Suprapubic skin (tissue), 4 donors: ENCODE measurements at regions not wholly inside any gene's neighbourhood (a gene's known extent, or its start where the extent isn't known, plus 50 kb on each side); places are given as distances from the start of the nearest gene placed in this dataset.
"Not testable (repeated sequence)": the region's sequence is repeated elsewhere in the genome, so short reads cannot be mapped to it uniquely, and the experiment has no call there.

Source experiments
- DNase-seq, 2 donors: peaks; one replicate each; pipeline ENCODE4 v3.0.0-alpha.2; 2019; ENCODE audit warnings: low spot score in 2 of 2
- H3K27ac ChIP-seq: fragments of 200-600 bp; sonication (generic); one replicate; pipeline ENCODE4 v1.5.1; 2019
- H3K27me3 ChIP-seq: fragments of 200-600 bp; sonication (generic); one replicate; pipeline ENCODE4 v1.5.1; 2019
- H3K36me3 ChIP-seq: fragments of 200-600 bp; sonication (generic); one replicate; pipeline ENCODE4 v1.5.1; 2019
- H3K4me1 ChIP-seq: fragments of 200-600 bp; sonication (generic); one replicate; pipeline ENCODE4 v1.5.1; 2019
- H3K4me3 ChIP-seq: fragments of 200-600 bp; sonication (generic); one replicate; pipeline ENCODE4 v1.5.1; 2019; ENCODE audit warnings: mild to moderate bottlenecking
- H3K9me3 ChIP-seq: fragments of 200-600 bp; sonication (generic); one replicate; pipeline ENCODE4 v1.5.1; 2019
- CTCF ChIP-seq, 2 donors: fragments of 200-600 bp in 1 of 2; fragments of 450-650 bp in 1 of 2; sonication (generic) in 1 of 2; IDR thresholded peaks; one replicate each; pipeline ENCODE4 v1.5.1; 2016 to 2019; ENCODE audit warnings: antibody characterized with exemption in 2 of 2, mild to moderate bottlenecking in 1 of 2, moderate library complexity in 1 of 2
- EP300 ChIP-seq: sonication (generic); formaldehyde crosslinking; IDR thresholded peaks from one replicate; pipeline ENCODE4 v1.6.1; 2017; ENCODE audit warnings: antibody characterized with exemption
- POLR2A ChIP-seq, 2 donors: fragments of 450-650 bp; IDR thresholded peaks; one replicate each; pipeline ENCODE4 v1.6.1; 2017; ENCODE audit warnings: antibody characterized with exemption in 2 of 2, mild to moderate bottlenecking in 2 of 2, moderate library complexity in 2 of 2
- POLR2AphosphoS5 ChIP-seq, 3 donors: sonication (generic); formaldehyde crosslinking; IDR thresholded peaks; one replicate each; pipeline ENCODE4 v1.6.1; 2017; ENCODE audit warnings: antibody characterized with exemption in 3 of 3
- WGBS: methylation state at CpG from one replicate; pipeline ENCODE4 v1.1.5; 2018; 5-methylcytosine and 5-hydroxymethylcytosine counted together

DNA sequence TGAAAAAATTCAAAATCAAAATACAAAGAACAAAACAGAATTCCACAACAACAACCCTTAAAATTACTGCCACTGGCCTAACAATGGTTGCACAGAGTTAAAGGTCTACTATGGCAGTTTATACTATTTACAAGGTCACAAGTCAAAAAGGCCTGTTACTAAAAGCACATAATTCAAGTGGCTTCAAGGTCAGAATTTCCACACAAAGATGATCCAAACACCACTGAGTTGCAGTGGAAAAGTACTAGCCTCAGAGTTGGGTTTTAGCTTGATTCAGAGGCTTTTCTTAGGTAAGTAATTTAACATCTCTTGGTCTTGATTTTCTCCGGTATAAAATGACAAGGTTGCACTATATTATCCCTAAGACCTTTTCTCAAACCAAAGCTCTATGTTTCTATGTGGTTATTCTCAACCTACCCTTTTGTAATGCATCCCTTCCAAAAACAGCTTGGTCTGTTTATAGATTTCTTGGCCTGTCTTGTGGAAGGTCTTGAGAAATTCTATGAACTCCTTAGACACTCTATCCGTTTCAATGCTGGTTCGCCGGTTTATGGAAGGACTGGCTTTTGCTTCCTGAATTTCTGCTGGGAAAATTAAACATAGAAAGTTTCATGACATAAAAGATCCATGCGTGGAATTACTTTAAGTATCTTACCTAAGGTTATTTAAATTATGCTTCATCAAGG is 69.5 kb downstream of the MDH2 start:
- H3K27ac ChIP-seq, H3K36me3 ChIP-seq, H3K27me3 ChIP-seq, H3K4me1 ChIP-seq, H3K4me3 ChIP-seq, DNase-seq, H3K9me3 ChIP-seq: not testable (repeated sequence)
- WGBS: 90% methylated on average over 5 of the region's 5 CpGs

GRCh38 chr7:76118253-76119036 is 70.5 kb downstream of the MDH2 start:
- H3K4me3 ChIP-seq, DNase-seq, H3K9me3 ChIP-seq, H3K36me3 ChIP-seq, H3K4me1 ChIP-seq, H3K27ac ChIP-seq, H3K27me3 ChIP-seq: not testable (repeated sequence)
- 88% methylated on average over 8 of the region's 8 CpGs for WGBS

DNA sequence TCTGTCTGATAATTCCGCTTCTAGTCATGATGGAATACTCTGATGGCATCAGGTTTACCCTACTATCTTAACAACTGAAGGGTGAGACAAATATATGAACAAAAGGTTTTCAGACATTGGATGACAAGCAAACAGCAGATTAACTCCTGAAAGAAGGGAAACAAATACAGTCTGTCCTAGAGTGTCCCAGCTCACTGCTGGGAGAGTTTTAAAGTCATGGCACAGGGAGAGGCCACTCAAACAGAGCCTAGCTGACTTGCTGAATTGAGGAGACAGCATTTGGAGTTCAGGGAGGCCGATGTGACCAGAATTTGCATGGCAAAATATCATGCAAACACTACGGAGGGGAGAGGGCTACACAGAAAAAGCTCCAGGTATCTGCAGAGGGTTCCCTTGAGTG is 73.1 kb downstream of the MDH2 start:
- WGBS: 76% methylated on average over 3 of the region's 3 CpGs

DNA sequence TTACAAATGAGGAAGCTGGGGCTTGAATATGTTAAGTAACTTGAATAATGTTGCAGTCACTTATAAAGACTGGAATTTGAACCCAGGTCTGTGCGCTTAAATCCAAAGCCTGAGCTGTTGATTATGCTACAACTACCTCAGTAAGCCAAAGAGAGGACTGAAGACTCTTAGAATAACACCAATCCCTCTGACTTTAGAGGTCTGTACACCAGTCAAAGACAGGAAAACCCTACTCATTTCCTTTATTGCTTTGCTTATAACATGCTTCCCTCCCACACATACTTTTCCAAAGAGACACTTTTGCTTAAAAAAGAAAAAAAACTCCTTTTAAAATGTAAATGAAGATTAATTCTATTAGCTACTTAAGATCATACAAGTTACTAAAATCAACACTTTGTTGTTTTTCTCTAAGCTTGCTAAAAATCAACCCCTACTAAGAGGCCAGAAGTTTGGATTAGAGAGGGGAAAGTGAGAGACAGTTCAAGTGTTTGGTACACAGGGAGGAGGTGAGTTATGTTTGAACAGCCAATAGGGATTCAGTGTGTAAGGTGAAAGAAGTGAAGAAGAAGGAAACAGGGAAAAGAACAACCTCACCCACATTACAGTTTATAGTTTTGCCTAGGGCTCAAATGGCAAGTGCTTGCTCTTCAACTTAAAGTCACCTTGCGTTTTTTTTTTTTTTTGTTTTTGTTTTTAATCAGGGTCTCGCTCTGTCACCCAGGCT is 74.8 kb downstream of the MDH2 start:
- no peaks in the 10 kb centered on the region for H3K9me3 ChIP-seq
- H3K4me1 ChIP-seq: peaks cover 3% of the 10 kb centered on the region
- TF ChIP-seq CTCF (IDR thresholded peaks at IDR 0.05) (no peak), EP300 (no peak), POLR2AphosphoS5 (IDR thresholded peaks at IDR 0.05) (no peak)
- H3K36me3 ChIP-seq: no peaks in the 10 kb centered on the region
- DNase-seq: no peak
- no peak overlapping the region for H3K27ac ChIP-seq
- H3K27me3 ChIP-seq: no peaks in the 10 kb centered on the region
- WGBS: 63% methylated on average over 3 of the region's 3 CpGs
- no peak overlapping the region for H3K4me3 ChIP-seq

More for the DNA sequence above, 73.1 kb downstream of the MDH2 start:
- no peaks in the 10 kb centered on the region for H3K27me3 ChIP-seq
- H3K27ac ChIP-seq: no peak overlapping the region
- no peak for DNase-seq
- H3K4me1 ChIP-seq: peaks cover 3% of the 10 kb centered on the region
- TF ChIP-seq CTCF (IDR thresholded peaks at IDR 0.05) (no peak), EP300 (no peak), POLR2AphosphoS5 (IDR thresholded peaks at IDR 0.05) (no peak), POLR2A (IDR thresholded peaks at IDR 0.05) (no peak)
- no peaks in the 10 kb centered on the region for H3K9me3 ChIP-seq
- H3K36me3 ChIP-seq: no peaks in the 10 kb centered on the region
- H3K4me3 ChIP-seq: no peak overlapping the region

DNA sequence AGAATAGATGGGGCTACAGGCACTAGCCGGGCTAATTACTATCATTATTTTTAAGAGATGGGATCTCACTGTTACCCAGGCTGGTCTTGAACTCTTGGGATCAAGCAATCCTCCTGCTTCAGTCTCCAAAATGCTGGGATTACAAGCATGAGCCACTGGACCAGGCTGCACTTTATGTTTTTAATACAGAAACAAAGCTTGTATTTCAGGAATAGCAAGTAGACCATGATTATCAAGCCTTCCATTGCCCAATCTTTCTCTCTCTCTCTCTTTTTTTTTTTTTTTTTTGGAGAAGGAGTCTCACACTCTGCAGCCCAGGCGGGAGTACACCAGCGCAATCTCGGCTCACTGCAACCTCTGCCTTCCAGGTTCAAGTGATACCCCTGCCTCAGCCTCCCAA is 75.4 kb downstream of the MDH2 start:
- H3K9me3 ChIP-seq: no peaks in the 10 kb centered on the region
- H3K27ac ChIP-seq: no peak overlapping the region
- DNase-seq: no peak
- no peaks in the 10 kb centered on the region for H3K27me3 ChIP-seq
- no peak for TF ChIP-seq POLR2AphosphoS5 (IDR thresholded peaks at IDR 0.05)
- TF ChIP-seq CTCF (IDR thresholded peaks at IDR 0.05): no peak
- no peak for TF ChIP-seq POLR2A (IDR thresholded peaks at IDR 0.05)
- no peak for TF ChIP-seq EP300
- no peaks in the 10 kb centered on the region for H3K36me3 ChIP-seq
- H3K4me1 ChIP-seq: peaks cover 3% of the 10 kb centered on the region
- 76% methylated on average over 4 of the region's 4 CpGs for WGBS
- H3K4me3 ChIP-seq: no peak overlapping the region

GRCh38 chr7:76125560-76125959 is 76.1 kb upstream of the SRRM3 start:
- TF ChIP-seq POLR2AphosphoS5 (IDR thresholded peaks at IDR 0.05) (no peak), POLR2A (IDR thresholded peaks at IDR 0.05) (no peak)
- no peaks in the 10 kb centered on the region for H3K9me3 ChIP-seq
- no peaks in the 10 kb centered on the region for H3K27me3 ChIP-seq
- no peak for DNase-seq
- 92% methylated on average over 2 of the region's 2 CpGs for WGBS
- no peak overlapping the region for H3K27ac ChIP-seq
- H3K36me3 ChIP-seq: no peaks in the 10 kb centered on the region
- no peak overlapping the region for H3K4me3 ChIP-seq
- H3K4me1 ChIP-seq: peaks cover 3% of the 10 kb centered on the region
